ENCODE measurements at regions not wholly inside any gene's neighbourhood (a gene's known extent, or its start where the extent isn't known, plus 50 kb on each side); places are given as distances from the start of the nearest gene placed in this dataset.
"Not testable (repeated sequence)": the region's sequence is repeated elsewhere in the genome, so short reads cannot be mapped to it uniquely, and the experiment has no call there.

DNA sequence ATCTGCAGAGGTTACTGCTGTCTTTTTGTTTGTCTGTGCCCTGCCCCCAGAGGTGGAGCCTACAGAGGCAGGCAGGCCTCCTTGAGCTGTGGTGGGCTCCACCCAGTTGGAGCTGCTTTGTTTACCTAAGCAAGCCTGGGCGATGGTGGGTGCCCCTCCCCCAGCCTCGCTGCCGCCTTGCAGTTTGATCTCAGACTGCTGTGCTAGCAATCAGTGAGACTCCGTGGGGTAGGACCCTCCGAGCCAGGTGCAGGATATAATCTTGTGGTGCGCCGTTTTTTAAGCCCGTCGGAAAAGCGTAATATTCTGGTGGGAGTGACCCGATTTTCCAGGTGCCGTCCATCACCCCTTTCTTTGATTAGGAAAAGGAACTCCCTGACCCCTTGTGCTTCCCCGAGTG is 211.4 kb downstream of the BTBD3 start:
- DNase-seq, H3K27me3 Mint-ChIP-seq: not testable (repeated sequence)

DNA sequence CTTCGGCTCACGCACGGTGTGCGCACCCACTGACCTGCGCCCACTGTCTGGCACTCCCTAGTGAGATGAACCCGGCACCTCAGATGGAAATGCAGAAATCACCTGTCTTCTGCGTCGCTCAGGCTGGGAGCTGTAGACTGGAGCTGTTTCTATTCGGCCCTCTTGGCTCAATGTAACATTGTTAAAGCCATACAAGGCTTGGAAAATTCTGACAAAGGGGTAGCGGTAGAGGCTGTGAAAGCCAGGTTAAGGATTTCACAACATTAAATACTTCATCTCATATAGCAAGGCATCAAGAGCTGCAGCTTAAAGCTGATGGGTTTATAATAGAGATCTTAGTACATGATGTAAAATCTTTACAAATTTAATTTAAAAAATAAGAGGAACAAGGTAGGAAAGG is 211.8 kb downstream of the BTBD3 start:
- ATAC-seq (replicated peaks); DNase-seq: not testable (repeated sequence)

More for the DNA sequence above, 211.4 kb downstream of the BTBD3 start:
- not testable (repeated sequence) for H3K4me3 Mint-ChIP-seq; H3K9me3 Mint-ChIP-seq; H3K36me3 Mint-ChIP-seq (ENCODE audit: insufficient read depth); H3K27ac Mint-ChIP-seq; H3K4me1 Mint-ChIP-seq (ENCODE audit: low read depth in 2 of 2); ATAC-seq (replicated peaks)

GRCh38 chr20:12130781-12131180 is 213.1 kb downstream of the BTBD3 start:
- ATAC-seq (replicated peaks) = no peak
- Mint-ChIP-seq H3K9me3 (peaks cover 5 to 8% of the 10 kb centered on the region in 2 donors), H3K4me3 (no peak overlapping the region), H3K36me3 (ENCODE audit: insufficient read depth) (no peaks in the 10 kb centered on the region), H3K27ac (no peak overlapping the region), H3K4me1 (ENCODE audit: low read depth in 2 of 2) (no peaks in the 10 kb centered on the region), H3K27me3 (no peaks in the 10 kb centered on the region)
- DNase-seq = no peak

More for the DNA sequence above, 211.8 kb downstream of the BTBD3 start:
- H3K27ac Mint-ChIP-seq; H3K36me3 Mint-ChIP-seq (ENCODE audit: insufficient read depth); H3K4me3 Mint-ChIP-seq; H3K9me3 Mint-ChIP-seq; H3K27me3 Mint-ChIP-seq; H3K4me1 Mint-ChIP-seq (ENCODE audit: low read depth in 2 of 2): not testable (repeated sequence)

DNA sequence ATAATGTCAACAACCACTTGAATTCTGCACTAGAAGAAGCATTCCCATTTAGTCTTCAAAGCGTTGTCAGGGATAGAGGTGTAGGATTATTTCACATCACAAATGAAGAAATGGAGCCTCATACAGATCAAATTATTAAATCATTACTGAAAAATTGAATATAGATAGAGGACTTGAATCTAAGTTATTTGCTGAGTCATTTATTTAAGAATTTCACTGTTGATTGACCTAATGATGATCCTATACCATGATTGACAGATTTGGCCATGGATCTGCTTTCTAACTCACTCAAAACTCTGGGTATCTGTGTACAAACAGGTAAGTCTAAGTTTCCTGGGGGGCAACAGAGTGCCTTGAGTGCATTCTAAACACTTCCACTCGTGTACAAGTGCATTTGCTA is 215.9 kb downstream of the BTBD3 start:
- Mint-ChIP-seq H3K27me3 (no peaks in the 10 kb centered on the region), H3K4me3 (no peak overlapping the region), H3K27ac (no peak overlapping the region), H3K9me3 (peaks cover 8% of the 10 kb centered on the region in 2 donors), H3K4me1 (ENCODE audit: low read depth in 2 of 2) (no peaks in the 10 kb centered on the region), H3K36me3 (ENCODE audit: insufficient read depth) (no peaks in the 10 kb centered on the region)
- ATAC-seq (replicated peaks) (no peak), DNase-seq (no peak)

GRCh38 chr20:12145951-12146350 is 228.3 kb downstream of the BTBD3 start:
- ATAC-seq (replicated peaks); DNase-seq; H3K4me1 Mint-ChIP-seq (ENCODE audit: low read depth in 2 of 2); H3K4me3 Mint-ChIP-seq; H3K27ac Mint-ChIP-seq; H3K27me3 Mint-ChIP-seq; H3K36me3 Mint-ChIP-seq (ENCODE audit: insufficient read depth): not testable (repeated sequence)
- peaks cover 14 to 24% of the 10 kb centered on the region in 2 donors for H3K9me3 Mint-ChIP-seq

DNA sequence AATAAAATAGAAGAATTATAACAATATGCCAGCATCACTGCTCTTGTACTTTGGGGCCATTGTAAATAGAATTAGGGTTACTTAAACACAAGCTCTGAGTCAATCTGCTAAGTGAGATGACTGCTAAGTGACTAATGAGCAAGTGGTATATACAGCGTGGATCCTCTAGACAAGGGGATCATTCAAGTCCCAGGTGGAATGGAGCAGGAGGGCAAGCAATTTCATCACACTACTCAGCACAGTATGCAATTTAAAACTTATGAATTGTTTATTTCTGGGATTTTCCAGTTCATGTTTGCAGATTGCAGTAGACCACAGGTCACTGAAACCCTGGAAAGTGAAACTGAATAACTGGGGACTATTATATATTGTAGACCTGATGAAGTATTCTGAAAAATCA is 235.3 kb downstream of the BTBD3 start:
- ATAC-seq (replicated peaks) = no peak
- DNase-seq = no peak
- H3K36me3 Mint-ChIP-seq (ENCODE audit: insufficient read depth) = no peaks in the 10 kb centered on the region
- H3K4me3 Mint-ChIP-seq = no peak overlapping the region
- no peak overlapping the region for H3K27ac Mint-ChIP-seq
- no peaks in the 10 kb centered on the region for H3K4me1 Mint-ChIP-seq (ENCODE audit: low read depth in 2 of 2)
- H3K9me3 Mint-ChIP-seq = peaks cover 8 to 14% of the 10 kb centered on the region in 2 donors
- no peaks in the 10 kb centered on the region for H3K27me3 Mint-ChIP-seq

DNA sequence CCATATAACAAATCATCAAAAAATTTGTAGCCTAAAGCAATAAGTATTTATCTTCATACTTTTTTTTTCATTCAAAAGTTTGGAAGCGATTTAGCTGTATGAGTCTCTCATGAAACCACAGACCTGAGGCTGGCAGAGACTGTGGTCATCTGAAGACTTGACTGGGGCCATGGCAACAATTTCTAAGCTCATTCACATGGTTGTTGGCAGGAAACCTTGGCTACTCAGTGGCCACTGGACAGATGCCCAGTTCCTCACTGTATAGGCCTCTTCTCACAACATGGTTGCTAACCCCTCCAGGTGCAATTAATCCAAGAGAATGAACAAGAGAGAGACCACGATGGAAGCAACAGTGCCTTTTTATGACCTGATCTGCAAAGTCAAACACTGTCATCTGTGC is 235.9 kb downstream of the BTBD3 start:
- H3K27ac Mint-ChIP-seq = no peak overlapping the region
- DNase-seq (no peak), ATAC-seq (replicated peaks) (no peak)
- H3K9me3 Mint-ChIP-seq = peaks cover 8 to 9% of the 10 kb centered on the region in 2 donors
- H3K27me3 Mint-ChIP-seq = no peaks in the 10 kb centered on the region
- H3K4me3 Mint-ChIP-seq = no peak overlapping the region
- no peaks in the 10 kb centered on the region for H3K36me3 Mint-ChIP-seq (ENCODE audit: insufficient read depth)
- no peaks in the 10 kb centered on the region for H3K4me1 Mint-ChIP-seq (ENCODE audit: low read depth in 2 of 2)

GRCh38 chr20:12156252-12156651 is 238.6 kb downstream of the BTBD3 start:
- ATAC-seq (replicated peaks) (no peak), DNase-seq (no peak)
- no peaks in the 10 kb centered on the region for H3K27me3 Mint-ChIP-seq
- no peak overlapping the region for H3K4me3 Mint-ChIP-seq
- H3K27ac Mint-ChIP-seq = no peak overlapping the region
- no peaks in the 10 kb centered on the region for H3K4me1 Mint-ChIP-seq (ENCODE audit: low read depth in 2 of 2)
- H3K9me3 Mint-ChIP-seq = peaks cover 7 to 11% of the 10 kb centered on the region in 2 donors
- H3K36me3 Mint-ChIP-seq (ENCODE audit: insufficient read depth) = no peaks in the 10 kb centered on the region

DNA sequence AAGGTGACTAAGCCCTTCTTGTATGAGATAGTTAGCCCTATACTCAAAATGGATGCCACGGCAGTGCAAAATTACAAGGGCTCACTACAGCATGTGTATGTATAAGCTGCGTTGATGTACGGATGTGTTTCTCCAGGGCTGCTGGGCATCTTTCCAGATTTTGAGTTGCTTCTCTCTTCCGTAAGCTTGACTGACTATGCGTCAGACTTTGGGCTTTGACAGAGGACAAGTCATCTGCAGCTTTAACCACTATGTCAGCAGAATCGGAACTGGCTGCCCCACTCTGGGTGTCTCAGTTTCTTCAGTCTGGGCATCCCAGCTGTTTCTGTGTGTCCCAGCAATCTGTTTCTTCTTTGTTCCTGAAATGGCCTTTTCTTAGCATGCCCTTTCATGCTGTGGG is 241.6 kb downstream of the BTBD3 start:
- Mint-ChIP-seq H3K36me3 (ENCODE audit: insufficient read depth) (no peaks in the 10 kb centered on the region), H3K27me3 (no peaks in the 10 kb centered on the region), H3K27ac (no peak overlapping the region), H3K4me3 (no peak overlapping the region), H3K9me3 (peaks cover 15% of the 10 kb centered on the region in 2 donors), H3K4me1 (ENCODE audit: low read depth in 2 of 2) (no peaks in the 10 kb centered on the region)
- DNase-seq = no peak
- ATAC-seq (replicated peaks) = no peak

GRCh38 chr20:12161734-12162133 is 244.0 kb downstream of the BTBD3 start:
- Mint-ChIP-seq H3K27me3 (no peaks in the 10 kb centered on the region), H3K4me3 (no peak overlapping the region), H3K36me3 (ENCODE audit: insufficient read depth) (no peaks in the 10 kb centered on the region), H3K9me3 (peaks cover 8 to 14% of the 10 kb centered on the region in 2 donors), H3K27ac (no peak overlapping the region), H3K4me1 (ENCODE audit: low read depth in 2 of 2) (no peaks in the 10 kb centered on the region)
- ATAC-seq (replicated peaks) (no peak), DNase-seq (no peak)

DNA sequence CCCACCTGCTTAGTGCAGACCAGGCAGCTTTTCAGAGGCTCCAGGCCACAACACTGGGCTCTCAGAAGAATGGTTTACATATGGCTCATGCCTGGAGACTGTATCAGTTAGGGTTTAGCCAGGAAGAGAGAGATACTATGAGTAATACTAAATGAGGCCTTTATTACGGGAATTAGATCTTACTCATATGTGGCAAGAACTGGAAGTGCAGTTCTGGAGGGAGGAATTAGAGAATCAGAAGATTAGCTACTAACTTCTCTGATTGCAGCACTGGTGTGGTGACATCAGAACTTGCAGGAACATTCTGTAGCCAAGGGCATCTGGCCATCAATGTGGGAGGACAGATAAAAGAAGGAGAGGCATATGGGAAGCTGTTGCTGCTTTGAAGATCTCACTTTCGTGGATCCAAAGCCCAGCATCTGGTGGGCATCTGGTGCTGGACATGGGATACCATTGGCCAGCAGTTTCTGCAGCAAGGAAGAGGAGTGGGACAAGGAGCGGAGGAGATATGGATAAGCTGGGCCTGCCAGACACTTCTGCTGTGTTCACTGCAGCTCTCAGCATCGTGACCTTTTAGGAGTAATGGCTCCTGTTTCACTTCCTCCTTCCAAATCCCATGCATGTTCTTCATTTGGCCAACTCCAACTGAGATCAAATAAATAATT is 248.5 kb downstream of the BTBD3 start:
- H3K4me3 Mint-ChIP-seq = no peak overlapping the region
- no peak for ATAC-seq (replicated peaks)
- H3K4me1 Mint-ChIP-seq (ENCODE audit: low read depth in 2 of 2) = no peaks in the 10 kb centered on the region
- H3K9me3 Mint-ChIP-seq = peaks cover 8 to 10% of the 10 kb centered on the region in 2 donors
- H3K36me3 Mint-ChIP-seq (ENCODE audit: insufficient read depth) = no peaks in the 10 kb centered on the region
- no peaks in the 10 kb centered on the region for H3K27me3 Mint-ChIP-seq
- H3K27ac Mint-ChIP-seq = no peak overlapping the region
- no peak for DNase-seq

DNA sequence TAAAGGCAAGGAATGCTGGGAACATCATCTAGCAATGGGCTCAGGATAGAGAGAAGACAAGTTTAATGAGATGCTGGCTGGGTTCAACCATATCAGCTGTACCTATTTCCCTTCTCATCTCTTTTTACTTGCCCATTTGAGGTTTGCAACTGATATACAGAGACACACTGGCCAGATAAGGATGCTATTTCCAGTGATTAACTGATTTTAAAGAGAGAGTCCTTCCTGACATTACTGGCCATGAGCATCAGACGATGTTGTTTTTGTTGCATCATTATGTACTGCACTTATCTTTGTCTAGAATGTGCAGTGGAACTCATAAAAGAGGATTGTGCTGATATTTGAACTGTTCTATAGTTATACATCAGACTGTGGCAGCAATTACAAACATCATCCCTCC is 252.7 kb downstream of the BTBD3 start:
- no peaks in the 10 kb centered on the region for H3K4me1 Mint-ChIP-seq (ENCODE audit: low read depth in 2 of 2)
- no peak for DNase-seq
- no peak for ATAC-seq (replicated peaks)
- no peak overlapping the region for H3K4me3 Mint-ChIP-seq
- H3K9me3 Mint-ChIP-seq = peaks cover 13 to 28% of the 10 kb centered on the region in 2 donors
- no peaks in the 10 kb centered on the region for H3K27me3 Mint-ChIP-seq
- no peaks in the 10 kb centered on the region for H3K36me3 Mint-ChIP-seq (ENCODE audit: insufficient read depth)
- no peak overlapping the region for H3K27ac Mint-ChIP-seq

DNA sequence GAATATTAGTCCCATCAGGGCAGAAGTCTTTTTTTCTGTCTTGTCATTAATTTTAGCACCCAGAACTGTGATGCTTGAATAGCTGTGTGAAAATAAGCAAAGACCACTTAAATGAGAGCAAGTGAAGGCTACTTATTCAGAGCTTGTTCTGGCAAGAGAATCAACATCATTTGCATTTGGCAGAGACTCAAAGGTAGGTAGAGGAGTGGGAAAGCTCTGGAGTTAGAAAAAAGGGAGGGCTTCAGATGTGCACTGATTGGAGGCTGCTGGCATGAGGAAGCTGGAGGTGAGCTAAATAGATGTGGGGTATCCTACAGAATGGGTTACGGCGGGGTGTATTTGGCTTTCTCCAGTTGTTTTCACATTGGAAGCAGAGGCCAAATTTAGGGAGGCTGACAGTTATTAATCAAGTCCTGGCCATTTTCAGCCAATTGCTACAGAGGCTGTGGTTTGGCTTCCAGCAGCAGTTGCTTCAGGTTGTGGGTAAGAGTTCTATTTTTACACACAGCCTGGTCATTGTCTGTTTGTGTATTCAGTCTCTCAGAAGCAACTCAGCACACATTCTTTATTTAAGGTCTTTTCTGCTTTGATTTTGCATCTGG is 254.3 kb downstream of the BTBD3 start:
- DNase-seq = no peak
- ATAC-seq (replicated peaks) = no peak
- no peaks in the 10 kb centered on the region for H3K27me3 Mint-ChIP-seq
- H3K9me3 Mint-ChIP-seq = peaks cover 13 to 32% of the 10 kb centered on the region in 2 donors
- H3K27ac Mint-ChIP-seq = no peak overlapping the region
- no peak overlapping the region for H3K4me3 Mint-ChIP-seq
- no peaks in the 10 kb centered on the region for H3K36me3 Mint-ChIP-seq (ENCODE audit: insufficient read depth)
- H3K4me1 Mint-ChIP-seq (ENCODE audit: low read depth in 2 of 2) = no peaks in the 10 kb centered on the region

DNA sequence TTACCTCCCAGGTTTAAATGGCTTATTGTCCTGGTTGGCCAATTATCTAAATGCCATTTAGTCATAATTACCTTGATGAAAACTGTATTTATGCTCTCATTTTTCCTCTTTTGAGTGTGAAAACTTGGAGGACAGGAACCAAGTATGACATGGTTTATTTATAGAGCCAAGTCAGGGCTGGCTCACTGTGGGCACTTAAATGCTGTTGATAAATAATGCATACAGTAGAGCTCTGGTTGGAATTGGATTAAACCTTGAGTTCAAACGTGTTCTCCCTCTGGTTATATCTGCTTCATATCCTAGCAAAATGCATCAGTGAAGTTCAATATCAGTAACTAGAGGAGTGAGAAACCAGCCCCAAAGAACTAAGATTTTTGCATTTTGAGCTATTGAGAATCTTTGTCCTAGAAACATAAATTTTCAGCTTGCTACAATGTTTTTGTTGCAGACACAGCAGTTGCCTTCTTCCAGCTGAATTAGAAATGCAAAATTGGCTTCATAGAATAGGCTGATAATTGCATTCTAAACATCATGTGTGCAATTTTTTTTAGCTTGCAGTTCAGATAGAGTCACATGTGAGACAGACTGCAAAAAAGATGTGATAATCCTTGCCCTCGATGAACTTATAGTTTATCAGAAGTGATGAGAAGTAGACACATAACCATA is 255.8 kb downstream of the BTBD3 start:
- DNase-seq = no peak
- no peak overlapping the region for H3K4me3 Mint-ChIP-seq
- H3K4me1 Mint-ChIP-seq (ENCODE audit: low read depth in 2 of 2) = no peaks in the 10 kb centered on the region
- peaks cover 13 to 32% of the 10 kb centered on the region in 2 donors for H3K9me3 Mint-ChIP-seq
- ATAC-seq (replicated peaks) = no peak
- H3K36me3 Mint-ChIP-seq (ENCODE audit: insufficient read depth) = no peaks in the 10 kb centered on the region
- no peak overlapping the region for H3K27ac Mint-ChIP-seq
- H3K27me3 Mint-ChIP-seq = no peaks in the 10 kb centered on the region
